Sigmoid colon (tissue), 4 donors: ENCODE measurements at regions not wholly inside any gene's neighbourhood (a gene's known extent, or its start where the extent isn't known, plus 50 kb on each side); places are given as distances from the start of the nearest gene placed in this dataset.

ENCODE experiments used
- CTCF ChIP-seq, 4 experiments: fragments of 450-650 bp in 3 of 4; fragments of 200-600 bp in 1 of 4; IDR thresholded peaks; one replicate each; pipeline ENCODE4 v1.5.1; 2016 to 2019; ENCODE audit warnings: antibody characterized with exemption in 4 of 4, mild to moderate bottlenecking in 3 of 4, moderate library complexity in 2 of 4
- EP300 ChIP-seq, 4 donors: sonication (generic); formaldehyde crosslinking; IDR thresholded peaks; one replicate each; pipeline ENCODE4 v1.6.1; 2017; ENCODE audit warnings: antibody characterized with exemption in 4 of 4
- POLR2A ChIP-seq, 2 donors: fragments of 450-650 bp; IDR thresholded peaks; one replicate each; pipeline ENCODE4 v1.6.1; 2016; ENCODE audit warnings: antibody characterized with exemption in 2 of 2, mild to moderate bottlenecking in 2 of 2, moderate library complexity in 2 of 2
- POLR2AphosphoS5 ChIP-seq, 4 donors: sonication (generic); formaldehyde crosslinking; IDR thresholded peaks; one replicate each; pipeline ENCODE4 v1.6.1; 2017; ENCODE audit warnings: antibody characterized with exemption in 4 of 4

- TF ChIP-seq CTCF (IDR thresholded peaks at IDR 0.05) (no peak), POLR2A (IDR thresholded peaks at IDR 0.05) (no peak), EP300 (IDR thresholded peaks at IDR 0.05) (no peak), POLR2AphosphoS5 (IDR thresholded peaks at IDR 0.05) (no peak)
These were observed 87.0 kb upstream of the ADGRF1 start for GRCh38 chr6:47129129-47129528.
